Prostate gland (tissue), 2 donors: ENCODE measurements at regions not wholly inside any gene's neighbourhood (a gene's known extent, or its start where the extent isn't known, plus 50 kb on each side); places are given as distances from the start of the nearest gene placed in this dataset.

Source experiments
- DNase-seq: peaks from one replicate; pipeline ENCODE4 v3.0.0-alpha.2; 2019; ENCODE audit warnings: low spot score
- H3K27ac ChIP-seq, 2 donors: fragments of 200-600 bp; sonication (generic); 2 replicates each; pipeline ENCODE4 v1.5.1; 2017 to 2019
- H3K27me3 ChIP-seq: fragments of 200-600 bp; sonication (generic); replicated peaks from 2 replicates; pipeline ENCODE4 v1.5.1; 2019; ENCODE audit not compliant: insufficient read depth
- H3K36me3 ChIP-seq, 2 donors: fragments of 200-600 bp; sonication (generic); 1 replicate in 1 of 2; 2 replicates in 1 of 2; pipeline versions ENCODE4 v1.5.1 to v1.8.1; 2017 to 2019
- H3K4me1 ChIP-seq: fragments of 200-600 bp; sonication (generic); replicated peaks from 2 replicates; pipeline ENCODE4 v1.5.1; 2019
- H3K4me3 ChIP-seq, 2 donors: fragments of 200-600 bp; sonication (generic); 2 replicates each; pipeline ENCODE4 v1.5.1; 2017 to 2019
- H3K9me3 ChIP-seq: fragments of 200-600 bp; sonication (generic); 2 replicates; pipeline ENCODE4 v1.5.1; 2017
- POLR2A ChIP-seq: fragments of 450-650 bp; IDR thresholded peaks from one replicate; pipeline ENCODE4 v1.6.1; 2016; ENCODE audit warnings: antibody characterized with exemption, mild to moderate bottlenecking
- POLR2AphosphoS5 ChIP-seq: sonication (generic); formaldehyde crosslinking; IDR thresholded peaks from one replicate; pipeline ENCODE4 v1.6.1; 2017; ENCODE audit warnings: antibody characterized with exemption
- WGBS: methylation state at CpG from one replicate; pipeline ENCODE4 v1.1.5; 2018; 5-methylcytosine and 5-hydroxymethylcytosine counted together
- intact Hi-C: fragments of 100-400 bp; cut with DNase I; formaldehyde crosslinking; loops from one replicate; pipeline ENCODE4 v1.14.2; 2022
- TF ChIP-seq, protein P1 (sequence below), 4 experiments: fragments of 200-600 bp in 2 of 4; fragments of 450-650 bp in 2 of 4; sonication (generic) in 2 of 4; IDR thresholded peaks; 1 replicate in 3 of 4; 2 replicates in 1 of 4; pipeline ENCODE4 v1.5.1; 2016 to 2019; ENCODE audit warnings: antibody characterized with exemption in 4 of 4, mild to moderate bottlenecking in 2 of 4, moderate library complexity in 2 of 4

DNA sequence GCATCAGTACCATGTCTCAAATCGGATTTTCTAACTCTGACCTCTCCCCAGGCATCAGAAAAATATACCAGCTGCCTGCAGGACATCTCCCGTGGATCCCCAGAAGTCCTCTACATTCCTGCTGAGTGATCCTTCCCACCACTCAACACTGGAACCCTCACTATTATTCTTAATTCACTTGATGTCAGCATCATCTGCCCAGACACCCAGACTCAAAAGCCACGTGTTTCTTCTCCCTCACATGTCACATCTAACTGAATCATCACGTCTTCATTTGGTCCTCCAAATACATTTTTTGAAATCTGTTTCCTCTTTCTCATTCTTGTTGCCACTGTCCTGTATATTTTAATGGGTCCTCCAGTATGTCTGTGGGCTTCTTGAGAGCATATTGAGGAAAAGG lies 218.6 kb downstream of the HRH4 start:
- WGBS = 62% methylated on average over 4 of the region's 4 CpGs
- Histone ChIP-seq H3K27ac (no peak overlapping the region), H3K9me3 (no peaks in the 10 kb centered on the region), H3K4me1 (no peaks in the 10 kb centered on the region), H3K4me3 (no peak overlapping the region), H3K36me3 (no peaks in the 10 kb centered on the region), H3K27me3 (no peaks in the 10 kb centered on the region)
- DNase-seq = no peak
- TF ChIP-seq, protein P1, sequence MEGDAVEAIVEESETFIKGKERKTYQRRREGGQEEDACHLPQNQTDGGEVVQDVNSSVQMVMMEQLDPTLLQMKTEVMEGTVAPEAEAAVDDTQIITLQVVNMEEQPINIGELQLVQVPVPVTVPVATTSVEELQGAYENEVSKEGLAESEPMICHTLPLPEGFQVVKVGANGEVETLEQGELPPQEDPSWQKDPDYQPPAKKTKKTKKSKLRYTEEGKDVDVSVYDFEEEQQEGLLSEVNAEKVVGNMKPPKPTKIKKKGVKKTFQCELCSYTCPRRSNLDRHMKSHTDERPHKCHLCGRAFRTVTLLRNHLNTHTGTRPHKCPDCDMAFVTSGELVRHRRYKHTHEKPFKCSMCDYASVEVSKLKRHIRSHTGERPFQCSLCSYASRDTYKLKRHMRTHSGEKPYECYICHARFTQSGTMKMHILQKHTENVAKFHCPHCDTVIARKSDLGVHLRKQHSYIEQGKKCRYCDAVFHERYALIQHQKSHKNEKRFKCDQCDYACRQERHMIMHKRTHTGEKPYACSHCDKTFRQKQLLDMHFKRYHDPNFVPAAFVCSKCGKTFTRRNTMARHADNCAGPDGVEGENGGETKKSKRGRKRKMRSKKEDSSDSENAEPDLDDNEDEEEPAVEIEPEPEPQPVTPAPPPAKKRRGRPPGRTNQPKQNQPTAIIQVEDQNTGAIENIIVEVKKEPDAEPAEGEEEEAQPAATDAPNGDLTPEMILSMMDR (IDR thresholded peaks at IDR 0.05) = no peak
- TF ChIP-seq POLR2A (no peak), POLR2AphosphoS5 (no peak)
- intact Hi-C loops = no loop called here

DNA sequence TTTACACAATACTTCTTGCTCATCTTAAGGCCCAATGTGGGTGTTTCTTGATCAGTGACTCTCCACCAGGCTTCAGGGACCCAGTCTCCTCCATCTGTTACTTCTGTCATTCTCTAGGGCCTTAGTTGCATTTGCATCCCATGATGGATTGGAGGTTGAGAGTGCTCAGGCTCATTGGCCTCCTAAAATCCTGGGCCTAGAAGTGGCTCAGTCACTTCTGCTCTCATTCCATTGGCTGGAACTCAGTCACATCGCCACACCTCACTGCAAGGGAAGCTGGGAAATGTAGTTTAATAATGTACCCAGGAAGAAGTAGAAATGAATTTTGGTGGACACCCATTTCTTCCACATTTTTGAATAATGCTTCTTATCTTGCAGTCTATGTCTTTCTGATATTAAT lies 223.5 kb downstream of the HRH4 start:
- no peaks in the 10 kb centered on the region for H3K4me1 ChIP-seq
- intact Hi-C loops = no loop called here
- H3K27ac ChIP-seq = no peak overlapping the region
- H3K27me3 ChIP-seq = no peaks in the 10 kb centered on the region
- H3K36me3 ChIP-seq = no peaks in the 10 kb centered on the region
- no peaks in the 10 kb centered on the region for H3K9me3 ChIP-seq
- no peak overlapping the region for H3K4me3 ChIP-seq
- no peak for TF ChIP-seq POLR2AphosphoS5
- TF ChIP-seq POLR2A = no peak
- TF ChIP-seq, protein P1 (IDR thresholded peaks at IDR 0.05) = no peak
- 92% methylated on average over 1 of the region's 1 CpG for WGBS
- no peak for DNase-seq

DNA sequence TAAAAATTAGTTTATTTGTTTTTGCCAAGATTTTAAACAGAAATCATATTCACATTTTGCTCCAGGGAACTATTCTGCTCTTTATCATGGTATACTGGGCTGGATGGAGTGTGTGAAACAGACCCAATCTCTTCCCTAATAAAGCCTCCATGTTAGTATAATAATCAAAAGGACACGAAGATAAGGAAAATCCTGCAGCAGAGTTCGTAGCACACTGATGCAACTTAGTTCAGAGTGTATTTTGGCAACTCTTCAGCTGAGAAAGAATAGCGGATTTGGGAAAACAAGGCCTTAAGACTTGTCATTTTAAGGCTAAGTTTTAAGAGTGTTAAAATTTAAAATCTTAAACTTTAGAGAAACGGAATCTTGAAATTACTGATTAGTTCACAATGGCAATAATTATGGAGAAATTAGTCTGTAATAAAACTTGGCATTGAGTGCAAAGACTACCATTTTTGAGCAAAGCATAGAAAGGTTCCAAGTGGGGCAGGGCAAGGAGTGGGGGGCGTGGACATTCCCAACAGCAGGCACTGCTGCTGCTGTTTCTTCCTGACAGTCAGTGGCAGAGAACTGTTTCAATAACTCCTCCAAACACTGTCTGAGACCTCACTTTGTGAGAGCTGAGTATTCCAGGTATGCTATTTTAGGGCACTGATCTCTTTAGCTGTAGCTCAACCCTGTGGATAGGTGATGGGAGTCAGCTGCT lies 225.0 kb downstream of the HRH4 start:
- intact Hi-C loops = no loop called here
- 60% methylated on average over 5 of the region's 5 CpGs for WGBS
- no peak for TF ChIP-seq POLR2A
- no peak for TF ChIP-seq POLR2AphosphoS5
- TF ChIP-seq, protein P1 (IDR thresholded peaks at IDR 0.05) = no peak
- Histone ChIP-seq H3K4me1 (no peaks in the 10 kb centered on the region), H3K27me3 (no peaks in the 10 kb centered on the region), H3K4me3 (no peak overlapping the region), H3K9me3 (no peaks in the 10 kb centered on the region), H3K36me3 (no peaks in the 10 kb centered on the region), H3K27ac (no peak overlapping the region)
- DNase-seq = no peak

DNA sequence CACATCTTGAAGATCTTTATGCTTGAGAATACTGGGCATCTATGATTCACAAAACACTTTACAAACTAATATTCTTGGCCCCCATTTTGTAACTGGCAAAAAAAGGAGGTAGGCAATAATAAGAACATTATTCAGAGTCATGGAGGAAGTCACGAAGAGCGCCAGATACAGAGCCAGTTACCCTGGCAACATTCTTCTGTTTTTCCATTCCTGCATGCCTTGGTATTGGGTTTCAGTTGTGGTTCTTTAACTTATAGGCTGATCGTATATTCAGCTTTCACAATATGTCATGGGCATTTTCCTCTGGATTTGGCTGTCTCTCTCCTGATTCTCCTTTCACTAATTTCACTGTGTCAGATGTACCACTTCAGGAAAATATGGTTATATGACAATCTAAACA lies 234.7 kb downstream of the HRH4 start:
- TF ChIP-seq POLR2A (no peak), POLR2AphosphoS5 (no peak)
- TF ChIP-seq, protein P1 (IDR thresholded peaks at IDR 0.05) = no peak
- no peaks in the 10 kb centered on the region for H3K9me3 ChIP-seq

DNA sequence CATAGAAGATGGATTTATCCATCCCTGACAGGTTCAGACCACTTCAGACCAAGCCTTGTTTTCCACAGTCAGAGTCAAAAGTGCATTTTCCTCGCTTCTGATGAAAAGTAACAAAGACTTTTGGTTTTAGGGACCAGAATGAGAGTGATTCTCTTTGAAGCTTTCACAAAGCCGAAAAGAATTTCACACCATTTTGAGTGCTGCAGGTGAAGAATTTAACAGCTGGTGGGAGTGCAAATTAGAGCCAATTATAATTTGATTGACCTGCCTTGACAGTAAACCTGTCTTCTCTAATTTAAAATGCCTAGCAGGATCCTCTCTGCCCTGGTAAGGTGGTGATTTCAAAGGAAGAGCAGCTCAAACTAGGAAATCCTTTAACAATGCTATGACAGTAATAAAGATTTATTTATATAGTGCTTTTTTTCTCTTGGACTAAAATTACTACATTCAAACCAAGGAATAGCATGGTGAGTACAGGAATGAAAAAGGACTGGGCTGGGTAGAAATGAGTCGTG lies 241.6 kb downstream of the HRH4 start:
- no peaks in the 10 kb centered on the region for H3K36me3 ChIP-seq
- DNase-seq = no peak
- H3K27me3 ChIP-seq = no peaks in the 10 kb centered on the region
- H3K27ac ChIP-seq = no peak overlapping the region
- H3K4me3 ChIP-seq = no peak overlapping the region
- H3K9me3 ChIP-seq = no peaks in the 10 kb centered on the region
- intact Hi-C loops = no loop called here
- H3K4me1 ChIP-seq = no peaks in the 10 kb centered on the region
- no peak for TF ChIP-seq POLR2A
- TF ChIP-seq, protein P1 (IDR thresholded peaks at IDR 0.05) = no peak
- no peak for TF ChIP-seq POLR2AphosphoS5
- WGBS = 46% methylated on average over 3 of the region's 3 CpGs

More for the DNA sequence above, 234.7 kb downstream of the HRH4 start:
- intact Hi-C loops = no loop called here
- H3K4me1 ChIP-seq = no peaks in the 10 kb centered on the region
- no peak for DNase-seq
- no peak overlapping the region for H3K27ac ChIP-seq
- no peaks in the 10 kb centered on the region for H3K36me3 ChIP-seq
- 23% methylated on average over 3 of the region's 3 CpGs for WGBS
- no peak overlapping the region for H3K4me3 ChIP-seq
- no peaks in the 10 kb centered on the region for H3K27me3 ChIP-seq
